ENCODE measurements at regions not wholly inside any gene's neighbourhood (a gene's known extent, or its start where the extent isn't known, plus 50 kb on each side); places are given as distances from the start of the nearest gene placed in this dataset.
"Not testable (repeated sequence)": the region's sequence is repeated elsewhere in the genome, so short reads cannot be mapped to it uniquely, and the experiment has no call there.

DNA sequence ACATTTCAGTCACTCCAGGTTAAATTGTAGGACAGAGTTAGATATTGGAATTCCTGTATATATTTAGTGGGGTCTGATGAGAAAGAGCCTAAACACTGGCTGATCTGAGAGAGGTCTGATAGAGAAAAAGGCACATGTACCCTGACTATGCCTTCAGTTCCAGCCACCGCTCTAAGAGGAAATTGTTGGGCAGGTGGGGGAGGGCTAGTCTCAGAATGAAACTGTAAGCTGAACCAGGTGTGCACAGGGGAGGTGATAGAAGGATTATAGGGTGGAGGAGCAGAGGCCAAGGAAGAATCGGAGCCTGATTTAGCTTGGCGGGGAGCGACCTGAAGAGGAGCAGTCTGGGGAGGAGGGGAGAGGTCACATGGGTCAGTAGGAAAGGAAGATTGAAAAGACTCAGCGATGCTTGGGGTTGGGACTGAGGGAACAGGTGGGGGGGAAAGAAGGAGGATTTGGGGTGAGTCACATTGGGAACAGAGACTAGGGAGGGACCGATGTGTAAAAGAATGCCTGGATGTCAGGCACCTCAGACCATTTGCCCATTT is 74.3 kb upstream of the SIRPG start:
- H3K27me3 ChIP-seq (ENCODE audit: control insufficient read depth, insufficient read depth, low read length); H3K18ac ChIP-seq (ENCODE audit: low read depth, low read length); H3K27ac ChIP-seq (ENCODE audit: insufficient read depth, low read length); H3K36me3 ChIP-seq (ENCODE audit: control insufficient read depth, insufficient read depth, low read length); H3K23ac ChIP-seq (ENCODE audit: low read depth, low read length); in situ Hi-C loops (cut with MboI; ENCODE audit: low sequenced_read_pairs); H4K5ac ChIP-seq (ENCODE audit: low read depth, low read length); H3K56ac ChIP-seq (ENCODE audit: extremely low read depth, insufficient read depth, low read length); H3K14ac ChIP-seq (replicated peaks; ENCODE audit: low read depth, low read length); POLR2A ChIA-PET (ENCODE audit: unreplicated experiment); H3K79me1 ChIP-seq (ENCODE audit: low read depth in 1 of 2, low read length in 2 of 2); dilution Hi-C loops (cut with HindIII; ENCODE audit: low sequenced_read_pairs, unreplicated experiment); H2BK20ac ChIP-seq (ENCODE audit: low read depth, low read length); DNase-seq; intact Hi-C loops (cut with micrococcal nuclease); H2AFZ ChIP-seq (replicated peaks; ENCODE audit: low read length, poor library complexity); ATAC-seq (ENCODE audit: low read depth); BruUV-seq (replicated peaks); H2BK120ac ChIP-seq (ENCODE audit: low read depth, low read length); H4K20me1 ChIP-seq (ENCODE audit: insufficient read depth, low read length); H3K4ac ChIP-seq (ENCODE audit: low read depth, low read length); H3K9ac ChIP-seq (ENCODE audit: low read depth, low read length); H3K4me1 ChIP-seq (ENCODE audit: control insufficient read depth, insufficient read depth, low read length); H4K8ac ChIP-seq (ENCODE audit: low read depth in 2 of 2, low read length in 2 of 2); H2BK5ac ChIP-seq (ENCODE audit: low read depth, low read length, poor library complexity, severe bottlenecking); CTCF ChIA-PET; H3K9me3 ChIP-seq (ENCODE audit: control insufficient read depth, insufficient read depth, low read length); H3K4me3 ChIP-seq (ENCODE audit: insufficient read depth, low read depth, low read length); H2AK5ac ChIP-seq (ENCODE audit: low read depth, low read length); H2BK15ac ChIP-seq (ENCODE audit: low read depth, low read length); H3K4me2 ChIP-seq (ENCODE audit: low read depth, low read length); H2AK9ac ChIP-seq (replicated peaks; ENCODE audit: low read depth, low read length, poor library complexity); H3K9me1 ChIP-seq (ENCODE audit: insufficient read depth, low read length); H4K91ac ChIP-seq (ENCODE audit: insufficient read depth, low read depth, low read length): not testable (repeated sequence)
- 76% methylated on average over 4 of the region's 6 CpGs; no CpG with 5 or more reads in 1 of the 2 experiments for WGBS, 2 experiments (ENCODE audit: extremely low coverage in 2 of 2, insufficient read length in 1 of 2)

- H3K27me3 ChIP-seq (ENCODE audit: control insufficient read depth, insufficient read depth, low read length); H3K9ac ChIP-seq (ENCODE audit: low read depth, low read length); H4K8ac ChIP-seq (ENCODE audit: low read depth in 2 of 2, low read length in 2 of 2); H3K79me1 ChIP-seq (ENCODE audit: low read depth in 1 of 2, low read length in 2 of 2); H3K18ac ChIP-seq (ENCODE audit: low read depth, low read length); POLR2A ChIA-PET (ENCODE audit: unreplicated experiment); BruUV-seq (replicated peaks); H4K20me1 ChIP-seq (ENCODE audit: insufficient read depth, low read length); H3K14ac ChIP-seq (replicated peaks; ENCODE audit: low read depth, low read length); H3K56ac ChIP-seq (ENCODE audit: extremely low read depth, insufficient read depth, low read length); CTCF ChIA-PET; H3K27ac ChIP-seq (ENCODE audit: insufficient read depth, low read length); H3K9me1 ChIP-seq (ENCODE audit: insufficient read depth, low read length); H4K5ac ChIP-seq (ENCODE audit: low read depth, low read length); H3K4me1 ChIP-seq (ENCODE audit: control insufficient read depth, insufficient read depth, low read length); dilution Hi-C loops (cut with HindIII; ENCODE audit: low sequenced_read_pairs, unreplicated experiment); H4K91ac ChIP-seq (ENCODE audit: insufficient read depth, low read depth, low read length); H3K23ac ChIP-seq (ENCODE audit: low read depth, low read length); H2BK120ac ChIP-seq (ENCODE audit: low read depth, low read length); H3K4ac ChIP-seq (ENCODE audit: low read depth, low read length); H2BK5ac ChIP-seq (ENCODE audit: low read depth, low read length, poor library complexity, severe bottlenecking); H2AK9ac ChIP-seq (replicated peaks; ENCODE audit: low read depth, low read length, poor library complexity); H2AFZ ChIP-seq (replicated peaks; ENCODE audit: low read length, poor library complexity); H3K9me3 ChIP-seq (ENCODE audit: control insufficient read depth, insufficient read depth, low read length); ATAC-seq (ENCODE audit: low read depth); DNase-seq; intact Hi-C loops (cut with micrococcal nuclease); in situ Hi-C loops (cut with MboI; ENCODE audit: low sequenced_read_pairs); H3K4me2 ChIP-seq (ENCODE audit: low read depth, low read length); H2BK15ac ChIP-seq (ENCODE audit: low read depth, low read length); H2BK20ac ChIP-seq (ENCODE audit: low read depth, low read length); H3K4me3 ChIP-seq (ENCODE audit: insufficient read depth, low read depth, low read length); H3K36me3 ChIP-seq (ENCODE audit: control insufficient read depth, insufficient read depth, low read length); H2AK5ac ChIP-seq (ENCODE audit: low read depth, low read length): not testable (repeated sequence)
- WGBS, 2 experiments (ENCODE audit: extremely low coverage in 2 of 2, insufficient read length in 1 of 2): 40% methylated on average over 1 of the region's 8 CpGs; no CpG with 5 or more reads in 1 of the 2 experiments
These were observed 73.6 kb upstream of the SIRPG start for GRCh38 chr20:1730981-1731711.

All from IMR-90 (cell line).